ENCODE measurements at regions not wholly inside any gene's neighbourhood (a gene's known extent, or its start where the extent isn't known, plus 50 kb on each side); places are given as distances from the start of the nearest gene placed in this dataset.

DNA sequence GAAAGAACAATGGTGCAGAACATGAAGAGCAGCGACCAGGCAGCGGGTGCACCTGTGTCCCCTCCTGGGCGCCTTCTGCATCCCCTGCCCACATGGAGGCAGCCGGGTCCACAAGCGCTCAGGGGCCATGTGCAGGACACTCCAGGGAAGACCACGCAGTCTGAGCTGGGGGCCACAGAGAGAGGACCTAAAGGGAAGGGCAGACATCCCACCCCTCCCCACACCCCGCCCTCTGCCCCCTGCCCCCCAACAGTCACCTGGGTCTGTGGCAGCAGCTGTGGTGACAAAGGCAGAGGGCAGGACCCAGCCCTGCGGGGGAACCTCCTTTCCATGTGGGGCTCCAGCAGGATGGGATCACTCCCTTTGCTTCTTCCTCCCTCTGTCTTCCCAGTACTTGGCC is 805.7 kb downstream of the CDH9 start:
- H3K79me2 ChIP-seq (ENCODE audit: control insufficient read depth, insufficient read depth, low read length) = no peaks in the 10 kb centered on the region
- no peaks in the 10 kb centered on the region for H4K20me1 ChIP-seq (replicated peaks; ENCODE audit: control insufficient read depth, extremely low read depth, insufficient read depth, low read length)
- H3K4me2 ChIP-seq (ENCODE audit: insufficient read depth, low read length) = no peak overlapping the region
- BruUV-seq (replicated peaks) = no TSS peak
- dilution Hi-C loops (cut with MboI; ENCODE audit: extremely low pct_ligation_motif_present, low sequenced_read_pairs) = no loop called here
- H3K9me1 ChIP-seq (replicated peaks; ENCODE audit: control insufficient read depth, extremely low read depth, insufficient read depth, low read length) = no peaks in the 10 kb centered on the region
- H3K4me1 ChIP-seq (ENCODE audit: control insufficient read depth, extremely low read depth, insufficient read depth, low read length) = no peaks in the 10 kb centered on the region
- peaks cover 2% of the 10 kb centered on the region for H3K9me3 ChIP-seq (replicated peaks; ENCODE audit: control insufficient read depth, insufficient read depth, low read length)
- CTCF ChIA-PET = no interaction called here
- no peak overlapping the region for H3K4me3 ChIP-seq (replicated peaks in 1 of 3; ENCODE audit: insufficient read depth in 1 of 3, low read depth in 1 of 3, low read length in 3 of 3)
- DNase-seq (ENCODE audit: low read depth, low spot score) (no peak), FAIRE-seq (no peak)
- POLR2A ChIA-PET = no interaction called here
- no peaks in the 10 kb centered on the region for H3K36me3 ChIP-seq (ENCODE audit: control insufficient read depth in 2 of 2, extremely low read depth in 1 of 2, insufficient read depth in 2 of 2, low read length in 2 of 2)
- no peak overlapping the region for H2AFZ ChIP-seq (ENCODE audit: low read depth, low read length)
- TF ChIP-seq POLR2AphosphoS5 (IDR thresholded peaks at IDR 0.05; ENCODE audit: insufficient read depth, low read depth, low read length) (no peak), GATA2 (IDR thresholded peaks at IDR 0.05; ENCODE audit: insufficient read depth, insufficient read length, low read depth, low read length) (no peak), EZH2 (IDR thresholded peaks at IDR 0.05; ENCODE audit: borderline replicate concordance, low read depth, low read length, severe bottlenecking) (no peak), FOS (IDR thresholded peaks at IDR 0.05; ENCODE audit: borderline replicate concordance, insufficient read depth, low read length) (no peak), JUN (IDR thresholded peaks at IDR 0.05; ENCODE audit: borderline replicate concordance, insufficient read depth, insufficient read length, low read depth) (no peak), MYC (IDR thresholded peaks at IDR 0.05; ENCODE audit: low read depth, low read length) (no peak), POLR2A (IDR thresholded peaks at IDR 0.05; ENCODE audit: low read depth, low read length) (no peak)
- TF ChIP-seq, protein P1, sequence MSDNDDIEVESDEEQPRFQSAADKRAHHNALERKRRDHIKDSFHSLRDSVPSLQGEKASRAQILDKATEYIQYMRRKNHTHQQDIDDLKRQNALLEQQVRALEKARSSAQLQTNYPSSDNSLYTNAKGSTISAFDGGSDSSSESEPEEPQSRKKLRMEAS (IDR thresholded peaks at IDR 0.05; ENCODE audit: insufficient read depth, insufficient read length) = no peak
- TF ChIP-seq, protein P2, sequence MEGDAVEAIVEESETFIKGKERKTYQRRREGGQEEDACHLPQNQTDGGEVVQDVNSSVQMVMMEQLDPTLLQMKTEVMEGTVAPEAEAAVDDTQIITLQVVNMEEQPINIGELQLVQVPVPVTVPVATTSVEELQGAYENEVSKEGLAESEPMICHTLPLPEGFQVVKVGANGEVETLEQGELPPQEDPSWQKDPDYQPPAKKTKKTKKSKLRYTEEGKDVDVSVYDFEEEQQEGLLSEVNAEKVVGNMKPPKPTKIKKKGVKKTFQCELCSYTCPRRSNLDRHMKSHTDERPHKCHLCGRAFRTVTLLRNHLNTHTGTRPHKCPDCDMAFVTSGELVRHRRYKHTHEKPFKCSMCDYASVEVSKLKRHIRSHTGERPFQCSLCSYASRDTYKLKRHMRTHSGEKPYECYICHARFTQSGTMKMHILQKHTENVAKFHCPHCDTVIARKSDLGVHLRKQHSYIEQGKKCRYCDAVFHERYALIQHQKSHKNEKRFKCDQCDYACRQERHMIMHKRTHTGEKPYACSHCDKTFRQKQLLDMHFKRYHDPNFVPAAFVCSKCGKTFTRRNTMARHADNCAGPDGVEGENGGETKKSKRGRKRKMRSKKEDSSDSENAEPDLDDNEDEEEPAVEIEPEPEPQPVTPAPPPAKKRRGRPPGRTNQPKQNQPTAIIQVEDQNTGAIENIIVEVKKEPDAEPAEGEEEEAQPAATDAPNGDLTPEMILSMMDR (IDR thresholded peaks at IDR 0.05; ENCODE audit: extremely low read depth in 1 of 2, insufficient read depth in 1 of 2, low read depth in 1 of 2, low read length in 2 of 2) = no peak
- intact Hi-C loops (cut with micrococcal nuclease) = no loop called here
- H3K27ac ChIP-seq (ENCODE audit: insufficient read depth, low read depth, low read length) = no peak overlapping the region
- no peaks in the 10 kb centered on the region for H3K27me3 ChIP-seq (ENCODE audit: control insufficient read depth in 2 of 2, insufficient read depth in 2 of 2, low read length in 2 of 2)
- H3K9ac ChIP-seq (replicated peaks; ENCODE audit: extremely low read depth, insufficient read depth, low read length) = no peak overlapping the region
